ENCODE measurements at regions not wholly inside any gene's neighbourhood (a gene's known extent, or its start where the extent isn't known, plus 50 kb on each side); places are given as distances from the start of the nearest gene placed in this dataset.
A peak's percentile ranks its signal among the peaks of the same experiment; 100 is the strongest.
"Not testable (repeated sequence)": the region's sequence is repeated elsewhere in the genome, so short reads cannot be mapped to it uniquely, and the experiment has no call there.

DNA sequence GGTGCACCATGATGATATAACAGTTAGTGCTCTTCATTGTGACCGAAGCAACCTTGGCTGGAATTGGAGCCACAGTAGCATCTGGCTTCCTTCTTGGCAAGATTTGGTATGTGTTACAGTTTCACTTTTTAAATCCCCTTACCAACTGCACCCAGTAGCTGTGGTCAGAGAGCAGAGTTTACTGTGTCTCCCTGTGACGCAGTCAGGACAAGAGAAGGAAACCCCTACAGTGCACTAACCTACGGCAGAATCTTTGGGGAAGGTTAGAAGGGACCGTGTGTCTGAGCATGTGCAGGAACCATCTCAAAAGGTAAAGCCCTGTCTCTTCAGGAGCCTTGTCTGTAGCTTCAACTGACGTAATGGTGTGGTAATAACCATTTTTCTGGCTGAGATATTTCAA lies 134.0 kb downstream of the FAM72B start:
- not testable (repeated sequence) for DNase-seq

DNA sequence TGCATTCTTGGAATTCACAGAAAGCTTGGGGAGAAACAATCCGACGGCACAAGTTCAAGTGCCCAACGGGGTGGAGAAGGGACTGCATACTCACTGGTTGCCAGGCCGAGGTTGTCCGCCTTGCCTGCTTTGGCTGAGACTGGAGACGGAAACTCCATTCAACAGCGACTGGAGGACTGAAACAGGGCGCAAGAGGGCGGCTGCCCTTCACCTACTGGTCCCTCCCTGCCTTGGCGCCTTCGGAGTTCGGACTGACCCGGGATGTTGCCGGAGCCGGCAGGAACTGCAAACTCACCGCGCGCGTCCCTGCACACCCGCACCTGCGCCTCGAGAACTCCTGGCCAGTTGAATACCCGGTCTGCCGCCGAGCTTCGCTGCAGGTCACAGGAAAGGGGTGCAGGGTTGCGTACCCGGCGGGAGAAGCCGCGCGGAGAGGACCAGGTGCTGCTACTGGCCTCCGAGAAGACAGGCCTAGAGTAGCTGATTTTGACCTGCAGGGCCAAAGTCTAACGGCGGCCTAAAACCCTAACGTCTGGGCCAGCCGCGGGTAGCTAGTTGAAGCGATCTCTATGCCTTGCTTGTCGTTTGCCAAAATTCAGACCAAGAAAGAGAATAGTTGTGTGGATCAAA lies 132.9 kb downstream of the FAM72B start:
- DNase-seq = not testable (repeated sequence)

DNA sequence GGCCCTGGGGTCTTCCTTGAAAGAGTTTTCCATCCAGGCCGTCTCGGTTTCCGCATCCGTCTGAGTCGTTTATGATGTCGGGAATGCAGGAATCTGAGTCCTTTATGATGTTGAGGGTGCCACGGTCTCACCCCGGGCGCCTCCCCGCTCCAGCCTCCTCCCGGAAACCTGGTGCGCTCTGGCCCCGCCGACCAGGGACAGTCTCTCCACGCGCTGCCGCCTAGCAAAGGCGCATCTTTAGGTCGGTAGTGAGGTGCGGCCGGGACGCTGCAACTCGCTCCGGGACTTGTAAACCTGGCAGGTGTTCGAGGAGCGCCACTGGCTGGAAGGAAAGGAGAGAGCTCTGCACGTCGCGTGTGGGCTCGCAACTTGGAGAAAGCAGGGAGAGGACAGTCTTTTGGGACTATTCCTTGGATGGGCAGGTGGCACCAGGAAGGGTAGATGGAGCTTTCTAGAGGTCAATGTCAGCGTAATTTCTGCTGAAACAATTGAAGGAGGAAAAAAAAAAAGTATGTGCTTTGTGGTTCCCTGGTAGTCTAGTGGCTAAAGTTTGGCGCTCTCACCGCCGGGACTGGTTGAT lies 132.0 kb downstream of the FAM72B start:
- DNase-seq = not testable (repeated sequence)

DNA sequence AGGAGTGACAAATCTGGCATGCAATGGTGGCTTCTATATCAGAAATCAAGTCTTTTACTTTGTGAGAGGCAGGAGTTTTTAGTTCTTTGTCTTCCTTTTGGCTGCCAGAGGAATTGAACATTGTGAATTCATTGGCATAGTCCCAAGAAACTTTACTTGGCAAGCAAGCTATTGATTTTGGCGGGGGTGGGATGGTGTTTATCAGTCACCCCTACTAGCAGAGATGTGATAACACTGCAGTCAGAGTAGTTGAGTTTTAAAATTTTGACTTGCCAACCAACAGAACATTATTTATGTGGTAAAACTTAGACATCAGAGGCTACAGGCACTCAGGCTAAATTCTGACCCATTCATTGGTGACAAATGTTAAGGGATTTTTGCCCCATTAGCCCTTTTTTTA lies 129.2 kb downstream of the FAM72B start:
- DNase-seq = not testable (repeated sequence)

DNA sequence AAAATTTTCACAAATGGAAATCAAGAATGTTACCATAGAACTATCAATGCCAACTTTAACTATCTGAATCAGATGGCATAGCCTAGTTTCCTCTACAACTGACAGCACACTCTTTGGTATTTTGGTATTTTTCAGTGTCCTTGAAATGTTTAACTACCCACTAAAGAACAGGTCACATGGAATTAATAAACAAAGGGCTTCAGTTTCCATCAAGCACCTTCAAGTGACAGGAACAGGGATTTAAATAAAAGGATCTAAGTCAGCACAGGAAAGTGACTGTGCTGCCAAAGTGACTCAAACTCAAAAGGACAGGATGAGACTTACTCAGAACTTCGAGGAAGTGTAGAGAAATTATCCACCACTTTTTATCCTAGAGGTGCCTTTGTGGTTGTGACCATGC lies 117.2 kb downstream of the FAM72B start:
- DNase-seq = not testable (repeated sequence)

DNA sequence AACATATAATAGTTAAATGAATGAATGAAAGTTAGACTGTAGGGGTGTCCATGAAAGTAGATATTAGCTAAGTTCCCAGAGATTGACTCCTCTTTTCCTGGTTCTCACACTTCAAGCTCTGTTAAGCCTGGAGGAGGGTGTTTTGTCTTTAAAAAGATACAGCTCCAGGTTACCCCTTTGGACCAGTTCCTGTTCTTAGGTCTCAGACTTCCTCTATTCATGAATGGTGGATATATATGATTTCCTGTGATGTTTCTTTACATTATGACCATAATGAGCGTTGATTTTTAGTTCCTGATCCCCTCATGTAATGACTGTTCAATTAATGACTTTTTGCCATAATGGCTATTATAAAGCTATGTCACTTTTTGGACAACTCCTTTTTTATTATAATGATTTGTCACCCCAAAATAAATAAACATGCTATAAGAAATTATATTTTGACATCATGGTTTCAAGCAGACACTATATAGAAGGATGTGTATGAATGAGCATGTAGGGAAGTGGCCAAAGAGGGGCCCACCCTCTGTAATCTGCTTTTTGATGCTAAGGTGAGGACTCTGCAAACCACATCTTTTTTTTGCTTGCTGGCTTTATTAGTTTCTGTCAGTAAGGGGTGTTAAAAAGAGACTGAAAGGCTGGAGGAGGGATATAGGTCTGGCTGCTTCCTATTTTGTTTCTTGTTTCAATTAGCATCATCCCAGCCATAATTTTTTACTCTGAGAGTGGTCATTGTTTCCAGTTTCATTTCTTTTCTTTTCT lies 115.2 kb downstream of the FAM72B start:
- not testable (repeated sequence) for DNase-seq

DNA sequence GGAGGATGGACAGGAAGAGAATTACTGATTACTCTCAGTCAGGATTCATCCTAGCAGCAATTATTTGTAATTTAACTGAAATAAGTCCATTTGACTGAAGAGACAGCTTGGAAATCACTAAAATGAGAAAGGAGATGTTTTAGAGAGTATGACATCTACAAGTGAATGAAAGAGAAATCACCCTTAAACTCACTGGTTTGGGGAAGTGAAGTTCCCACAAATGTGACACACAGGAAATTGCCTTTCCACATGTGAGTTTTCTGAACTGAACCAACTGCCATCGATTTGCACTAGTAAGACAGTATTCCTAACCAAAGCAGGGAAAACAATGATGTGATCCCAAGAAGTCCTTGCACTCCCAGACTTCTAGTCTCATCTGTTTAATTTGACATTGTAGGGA lies 110.3 kb downstream of the FAM72B start:
- not testable (repeated sequence) for DNase-seq

DNA sequence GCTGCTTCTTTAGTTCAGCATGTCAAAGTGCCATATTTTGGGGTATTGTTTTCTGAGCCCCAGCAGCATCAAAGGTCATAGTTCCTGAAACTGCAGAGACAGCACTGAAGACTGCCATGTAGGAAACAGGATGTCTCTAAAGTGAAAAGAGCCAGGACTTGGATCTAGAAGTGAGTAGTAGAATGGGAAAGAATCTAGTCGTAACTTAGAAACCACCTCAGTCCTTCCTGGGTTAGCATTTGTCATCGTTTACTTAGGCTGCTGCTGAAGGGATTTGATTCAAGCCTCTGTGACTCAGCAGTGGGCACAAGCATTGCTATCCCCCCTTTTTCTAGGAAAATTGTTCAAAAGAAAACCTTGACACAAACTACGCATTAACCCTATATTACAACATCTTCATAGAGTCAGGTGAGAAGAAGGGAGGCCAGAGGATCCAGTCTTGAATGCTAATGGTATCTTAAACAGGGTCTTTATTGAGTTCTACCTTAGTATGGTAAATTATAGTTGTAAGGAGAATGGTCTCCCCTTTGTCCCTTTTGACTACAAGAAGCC lies 108.8 kb downstream of the FAM72B start:
- not testable (repeated sequence) for DNase-seq

DNA sequence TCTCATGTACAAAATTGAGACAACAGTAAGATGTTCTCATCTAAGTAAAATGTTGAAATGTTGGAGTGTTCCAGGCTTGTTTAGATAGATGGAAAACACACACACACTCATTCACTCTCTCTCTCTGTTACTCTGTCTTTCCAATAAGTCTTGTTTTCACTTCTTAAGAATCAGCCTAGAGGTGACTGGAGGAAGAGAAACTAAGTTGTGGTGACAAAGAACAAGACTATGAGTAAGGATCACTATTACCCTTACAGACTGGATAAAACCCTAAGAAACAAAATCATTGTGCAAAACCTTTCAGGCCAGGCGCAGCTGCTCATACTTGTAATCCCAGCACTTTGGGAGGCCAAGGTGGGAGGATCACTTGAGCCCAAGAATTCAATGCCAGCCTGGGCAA lies 107.5 kb downstream of the FAM72B start:
- DNase-seq = not testable (repeated sequence)

DNA sequence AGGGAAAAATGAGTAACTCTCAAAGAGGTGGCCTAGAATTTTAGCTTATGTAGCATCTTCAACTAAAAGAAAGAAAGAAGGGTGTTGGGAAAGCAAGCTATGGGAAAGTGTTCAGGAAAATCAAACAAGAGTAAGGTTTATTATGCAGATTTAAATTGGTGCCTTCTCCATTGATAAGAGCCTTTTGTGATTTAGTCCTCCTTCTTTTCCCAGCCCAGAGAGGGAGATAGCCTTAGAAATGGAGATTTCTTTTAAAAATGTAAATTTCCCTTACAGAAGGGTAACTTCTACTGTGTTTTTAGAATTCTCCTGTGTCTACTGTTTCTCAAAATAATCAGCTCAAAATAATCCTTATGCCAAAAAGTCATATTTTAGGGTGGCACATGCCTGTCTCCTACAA lies 104.5 kb downstream of the FAM72B start:
- not testable (repeated sequence) for DNase-seq

DNA sequence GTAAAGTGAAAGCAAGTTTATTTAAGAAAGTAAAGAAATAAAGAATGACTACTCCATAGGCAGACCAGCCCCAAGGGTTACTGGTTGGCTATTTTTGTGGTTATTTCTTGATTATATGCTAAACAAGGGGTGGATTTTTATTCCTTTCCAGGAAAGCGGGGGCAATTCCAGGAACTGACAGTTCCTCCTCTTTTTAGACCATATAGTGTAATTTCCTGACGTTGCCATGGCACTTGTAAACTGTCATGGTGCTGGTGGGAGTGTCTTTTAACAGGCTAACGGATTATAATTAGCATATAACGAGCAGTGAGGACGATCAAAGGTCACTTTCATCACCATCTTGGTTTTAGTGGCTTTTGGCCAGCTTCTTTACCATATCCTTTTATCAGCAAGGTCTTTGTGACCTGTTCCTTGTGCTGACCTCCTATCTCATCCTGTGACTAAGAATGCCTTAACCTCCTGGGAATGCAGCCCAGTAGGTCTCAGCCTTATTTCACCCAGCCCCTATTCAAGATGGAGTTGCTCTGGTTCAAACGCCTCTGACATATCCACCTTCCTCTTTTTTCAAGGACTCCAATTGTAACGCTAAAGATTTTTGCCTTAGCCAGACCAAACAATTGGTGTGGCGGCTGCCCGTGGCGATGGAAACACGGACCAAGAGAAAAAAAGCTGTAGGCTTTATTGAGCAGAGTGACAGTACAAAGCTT lies 103.8 kb downstream of the FAM72B start:
- DNase-seq = not testable (repeated sequence)

DNA sequence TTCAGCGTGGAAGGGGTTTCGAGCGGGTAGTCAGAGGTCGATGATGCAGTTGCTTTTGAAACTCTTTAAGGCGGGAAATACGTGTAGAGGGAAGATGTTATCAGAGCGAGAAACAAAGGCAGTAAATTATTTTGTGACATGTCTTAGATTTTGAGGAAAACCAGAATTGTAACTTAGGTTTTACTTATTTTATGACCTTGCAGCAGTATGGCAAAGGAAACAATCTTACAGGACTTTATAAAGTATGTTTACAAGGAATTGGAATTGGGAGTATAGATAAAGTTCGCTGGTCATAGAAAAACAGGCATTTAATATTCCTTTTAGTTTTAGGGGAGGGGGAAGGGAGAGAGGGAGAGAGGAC lies 103.3 kb downstream of the FAM72B start:
- DNase-seq = not testable (repeated sequence)

DNA sequence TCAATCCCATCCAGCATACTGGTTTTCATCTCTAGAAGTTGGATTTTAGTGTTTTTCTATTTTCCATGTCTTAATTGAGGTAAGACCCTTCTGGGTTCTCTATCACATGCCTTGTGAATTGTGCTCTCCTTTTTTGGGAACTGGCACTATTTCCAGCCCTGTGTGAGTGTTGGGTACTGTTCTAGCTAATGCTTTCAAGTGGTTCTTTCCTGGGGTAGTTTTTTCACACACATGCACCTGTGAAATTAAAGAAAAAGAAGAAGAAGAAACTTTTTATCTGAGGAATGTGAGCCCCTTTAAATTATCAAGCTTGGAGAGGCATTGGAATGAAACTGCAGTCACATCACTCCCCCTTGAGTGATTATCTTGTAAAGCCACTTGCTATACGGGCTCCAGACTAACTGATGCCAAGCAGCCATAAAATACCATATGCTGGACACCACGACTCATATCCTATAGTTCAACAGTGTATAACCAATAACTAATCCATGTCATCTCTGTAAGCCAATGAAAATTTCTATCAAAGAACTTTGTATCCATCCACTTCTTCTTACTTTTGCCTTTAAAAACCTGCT lies 102.4 kb downstream of the FAM72B start:
- not testable (repeated sequence) for DNase-seq

DNA sequence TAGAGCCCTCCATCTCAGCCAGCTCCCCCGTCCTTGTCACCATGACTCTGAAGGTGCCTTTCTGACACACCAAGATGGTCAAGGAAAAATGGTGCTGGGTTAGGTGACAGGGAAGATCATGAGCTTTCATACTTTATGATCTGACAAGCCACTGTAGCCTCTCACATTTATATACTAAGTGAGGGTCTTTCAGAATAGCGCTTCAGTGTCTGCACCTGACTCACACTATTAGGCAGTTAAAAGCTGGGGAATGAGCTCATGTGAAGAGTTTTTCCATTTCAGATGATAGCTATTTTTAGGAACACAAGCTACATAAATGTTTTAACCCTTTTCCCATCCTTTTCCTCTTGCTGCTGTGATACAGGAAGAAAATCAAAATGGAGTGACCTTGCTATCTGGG lies 101.1 kb downstream of the FAM72B start:
- not testable (repeated sequence) for DNase-seq

DNA sequence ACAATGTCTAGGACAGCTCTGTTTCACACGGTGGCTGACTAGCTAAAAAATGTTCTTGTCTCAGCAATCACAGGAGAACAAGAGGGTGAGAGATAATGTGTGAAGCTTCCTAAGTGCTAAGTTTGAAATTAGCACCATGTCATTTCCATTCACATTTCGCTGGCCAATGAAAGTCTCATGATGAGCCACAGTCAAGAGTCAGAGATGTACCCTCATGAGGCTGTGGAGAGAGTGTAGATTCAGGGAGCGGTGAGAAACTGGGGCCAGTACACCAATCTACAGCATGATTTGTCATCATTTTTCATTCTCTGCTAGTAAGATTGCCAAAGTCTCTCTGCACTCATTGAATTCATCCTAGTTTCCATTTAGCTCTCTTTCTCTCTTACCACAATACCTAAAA lies 97.9 kb downstream of the FAM72B start:
- not testable (repeated sequence) for DNase-seq

DNA sequence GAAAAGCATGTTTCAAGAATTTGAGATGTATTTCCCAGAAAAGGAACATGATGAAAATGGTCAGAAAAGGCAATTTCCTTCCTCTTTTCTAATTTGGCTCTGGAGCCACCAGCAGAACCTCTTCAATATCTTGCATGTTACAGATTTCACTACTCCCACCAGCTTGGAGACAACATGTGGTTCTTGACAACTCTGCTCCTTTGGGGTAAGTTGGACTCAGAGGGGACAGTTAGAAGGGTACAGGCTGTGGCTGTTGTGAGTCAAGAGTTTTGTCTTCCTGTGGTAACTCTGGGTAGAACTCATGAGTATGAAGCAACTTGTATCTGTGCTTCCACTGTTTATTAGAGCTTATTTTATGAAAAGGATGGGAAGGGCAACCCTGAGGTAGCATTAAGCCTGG lies 96.9 kb downstream of the FAM72B start:
- DNase-seq = not testable (repeated sequence)

DNA sequence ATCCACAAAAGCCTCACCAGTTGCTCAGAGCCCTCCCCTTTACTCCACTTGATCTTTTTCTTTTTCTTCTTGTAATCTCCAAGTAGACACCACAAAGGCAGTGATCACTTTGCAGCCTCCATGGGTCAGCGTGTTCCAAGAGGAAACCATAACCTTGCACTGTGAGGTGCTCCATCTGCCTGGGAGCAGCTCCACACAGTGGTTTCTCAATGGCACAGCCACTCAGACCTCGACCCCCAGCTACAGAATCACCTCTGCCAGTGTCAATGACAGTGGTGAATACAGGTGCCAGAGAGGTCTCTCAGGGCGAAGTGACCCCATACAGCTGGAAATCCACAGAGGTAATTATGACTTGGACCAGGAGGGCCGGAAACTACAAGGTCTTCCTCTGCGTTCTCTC lies 95.6 kb downstream of the FAM72B start:
- not testable (repeated sequence) for DNase-seq

DNA sequence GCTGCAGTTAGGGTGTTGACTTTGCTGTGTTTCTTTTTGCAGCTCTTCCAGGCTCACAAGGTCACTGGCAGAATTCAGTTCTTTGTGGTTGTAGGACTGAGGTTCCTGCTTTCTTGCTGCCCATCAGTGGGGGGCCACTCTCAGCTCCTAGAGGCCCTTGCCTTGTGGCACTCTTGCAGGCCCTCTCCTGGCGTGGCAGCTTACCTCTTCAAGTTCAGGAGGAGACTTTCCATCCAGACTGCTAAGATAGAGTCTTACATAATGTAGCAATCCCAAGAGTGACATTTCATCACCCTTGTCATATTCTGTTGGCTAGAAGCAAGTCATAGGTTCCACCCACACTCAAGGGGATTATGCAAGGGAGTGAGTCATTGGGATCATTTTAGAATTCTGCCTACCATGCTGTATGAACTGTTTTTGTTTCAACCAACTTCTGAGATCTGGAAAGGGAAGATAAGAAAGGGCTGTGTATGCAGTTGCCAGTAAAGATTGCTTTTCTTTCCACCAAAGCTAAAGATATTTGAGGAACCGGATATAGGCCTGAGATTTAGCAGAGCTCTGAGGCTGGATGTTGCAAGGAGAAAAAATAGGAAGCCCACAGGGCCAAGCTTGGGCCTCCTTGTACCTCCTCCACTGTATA lies 91.7 kb downstream of the FAM72B start:
- DNase-seq = not testable (repeated sequence)

DNA sequence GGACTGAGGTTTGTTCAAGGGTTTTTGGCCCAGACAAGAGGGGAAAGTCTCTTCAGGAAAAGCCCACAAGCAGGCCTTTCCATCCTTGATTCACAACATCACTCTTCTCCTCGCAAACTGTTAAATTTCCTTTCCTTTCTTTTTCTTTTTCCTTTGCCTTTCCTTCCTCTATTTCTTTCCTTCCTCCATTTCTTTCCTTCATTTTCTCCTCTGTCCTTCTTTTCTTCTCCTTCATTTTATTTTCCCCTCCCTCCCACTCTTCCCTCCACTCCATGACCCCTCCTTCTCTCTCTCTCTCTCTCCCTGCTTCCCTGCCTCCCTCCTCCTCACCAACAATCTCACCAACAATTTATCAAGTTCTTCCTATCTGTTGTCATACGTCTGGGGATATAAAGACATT lies 89.1 kb downstream of the FAM72B start:
- DNase-seq = not testable (repeated sequence)

DNA sequence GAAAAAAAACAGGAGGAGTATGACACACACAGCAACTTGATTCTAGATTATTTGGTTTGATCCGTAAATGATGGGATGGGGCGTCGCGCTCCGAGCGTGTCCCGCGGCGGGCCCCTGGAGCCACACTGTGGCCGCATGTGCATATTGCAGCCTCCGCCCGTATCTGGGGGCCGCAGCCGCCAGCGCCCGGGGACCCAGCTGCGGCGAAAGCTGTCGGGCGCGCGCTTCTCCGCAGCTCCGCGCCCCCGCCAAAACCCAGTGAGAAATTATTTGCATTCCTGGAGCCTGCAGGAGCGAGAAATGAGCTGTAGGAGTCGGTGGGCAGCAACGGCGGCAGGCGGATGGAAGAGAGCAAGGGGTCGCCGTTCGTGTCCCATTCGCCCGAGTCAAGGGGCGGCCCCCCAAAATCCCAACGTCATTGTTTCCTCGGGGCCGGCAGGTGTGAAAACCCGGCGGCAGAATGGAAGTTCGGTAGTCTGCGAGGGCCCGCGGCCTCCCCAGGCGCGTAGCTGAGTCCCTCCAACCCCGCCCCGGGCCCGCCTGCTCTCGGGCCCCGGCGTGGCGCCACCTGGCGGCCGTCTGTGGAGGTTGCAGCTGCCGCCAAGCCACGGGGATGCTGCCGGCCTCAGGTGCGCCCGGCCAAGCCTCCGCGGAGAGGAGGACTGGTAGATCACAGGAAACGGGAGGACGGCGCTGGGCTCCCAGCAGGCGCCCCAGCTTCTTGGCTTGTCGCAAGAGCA lies 86.8 kb downstream of the FAM72B start:
- DNase-seq = peak in 34 of 56 donors; percentile 2 to 80 (median 48)
